ENCODE measurements at regions not wholly inside any gene's neighbourhood (a gene's known extent, or its start where the extent isn't known, plus 50 kb on each side); places are given as distances from the start of the nearest gene placed in this dataset.

GRCh38 chr18:8506251-8507049, 102.8 kb upstream of the RAB12 start:
- TF ChIP-seq CTCF (IDR thresholded peaks at IDR 0.05; ENCODE audit: low read depth, low read length) (no peak), POLR2A (IDR thresholded peaks at IDR 0.05; ENCODE audit: extremely low read depth, insufficient read length) (no peak), MYC (IDR thresholded peaks at IDR 0.05; ENCODE audit: low read depth, low read length) (no peak)
